Fibroblast of the aortic adventitia (primary cell): ENCODE measurements at regions not wholly inside any gene's neighbourhood (a gene's known extent, or its start where the extent isn't known, plus 50 kb on each side); places are given as distances from the start of the nearest gene placed in this dataset.

ENCODE experiments used
- DNase-seq: peaks from one replicate; pipeline ENCODE4 v3.0.0-alpha.2; 2010; ENCODE audit warnings: low read depth
- H3K4me3 ChIP-seq: 2 replicates; pipeline ENCODE4 v1.5.1; 2011; ENCODE audit warnings: low read depth, mild to moderate bottlenecking, control low read depth, low read length, moderate library complexity
- TF ChIP-seq, protein P1 (sequence below): IDR thresholded peaks from 2 replicates; pipeline ENCODE4 v1.5.1; 2011; ENCODE audit warnings: mild to moderate bottlenecking, low read length, control low read depth, inconsistent platforms; ENCODE audit not compliant: insufficient read depth

DNA sequence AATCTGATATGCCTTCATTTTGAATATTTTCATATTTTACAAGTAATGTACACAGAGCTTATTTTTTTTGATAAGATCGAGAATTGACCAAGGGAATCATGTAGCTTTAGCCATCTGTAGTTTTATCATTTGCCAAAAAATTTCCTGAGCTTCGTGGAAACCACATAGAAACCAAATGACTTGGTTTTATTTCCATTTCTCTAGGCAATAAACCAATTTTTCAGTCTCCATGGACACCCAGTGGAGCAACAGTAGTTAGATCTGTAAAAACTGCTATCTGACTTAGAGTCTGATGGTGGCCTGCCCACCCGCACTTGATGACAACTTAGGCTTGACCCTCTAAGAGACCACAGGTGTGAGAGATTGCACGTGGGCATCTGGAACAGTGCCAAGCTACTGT, 127.8 kb upstream of the CDK6 start:
- TF ChIP-seq, protein P1, sequence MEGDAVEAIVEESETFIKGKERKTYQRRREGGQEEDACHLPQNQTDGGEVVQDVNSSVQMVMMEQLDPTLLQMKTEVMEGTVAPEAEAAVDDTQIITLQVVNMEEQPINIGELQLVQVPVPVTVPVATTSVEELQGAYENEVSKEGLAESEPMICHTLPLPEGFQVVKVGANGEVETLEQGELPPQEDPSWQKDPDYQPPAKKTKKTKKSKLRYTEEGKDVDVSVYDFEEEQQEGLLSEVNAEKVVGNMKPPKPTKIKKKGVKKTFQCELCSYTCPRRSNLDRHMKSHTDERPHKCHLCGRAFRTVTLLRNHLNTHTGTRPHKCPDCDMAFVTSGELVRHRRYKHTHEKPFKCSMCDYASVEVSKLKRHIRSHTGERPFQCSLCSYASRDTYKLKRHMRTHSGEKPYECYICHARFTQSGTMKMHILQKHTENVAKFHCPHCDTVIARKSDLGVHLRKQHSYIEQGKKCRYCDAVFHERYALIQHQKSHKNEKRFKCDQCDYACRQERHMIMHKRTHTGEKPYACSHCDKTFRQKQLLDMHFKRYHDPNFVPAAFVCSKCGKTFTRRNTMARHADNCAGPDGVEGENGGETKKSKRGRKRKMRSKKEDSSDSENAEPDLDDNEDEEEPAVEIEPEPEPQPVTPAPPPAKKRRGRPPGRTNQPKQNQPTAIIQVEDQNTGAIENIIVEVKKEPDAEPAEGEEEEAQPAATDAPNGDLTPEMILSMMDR, result no peak
- DNase-seq, result no peak

DNA sequence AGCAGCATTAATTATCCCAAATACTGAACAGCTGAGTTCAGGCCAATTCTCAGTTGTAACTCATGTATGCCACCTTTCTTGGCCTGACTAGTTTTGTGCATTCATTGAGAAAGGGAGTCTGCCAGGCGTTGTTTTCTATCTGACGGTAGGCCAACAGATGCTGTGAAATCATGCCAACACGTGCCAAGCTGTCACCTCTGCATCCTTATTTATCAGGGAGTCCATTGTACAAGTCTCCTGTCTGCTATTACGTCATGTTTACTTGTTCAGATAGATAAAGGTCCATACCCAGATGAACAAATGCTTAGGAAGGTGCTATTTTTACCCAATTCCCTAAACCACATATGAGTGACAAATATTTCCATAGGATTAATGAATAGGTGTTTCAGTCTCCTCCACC, 127.2 kb upstream of the CDK6 start:
- no peak overlapping the region for H3K4me3 ChIP-seq

More for the DNA sequence above, 127.8 kb upstream of the CDK6 start:
- no peak overlapping the region for H3K4me3 ChIP-seq

DNA sequence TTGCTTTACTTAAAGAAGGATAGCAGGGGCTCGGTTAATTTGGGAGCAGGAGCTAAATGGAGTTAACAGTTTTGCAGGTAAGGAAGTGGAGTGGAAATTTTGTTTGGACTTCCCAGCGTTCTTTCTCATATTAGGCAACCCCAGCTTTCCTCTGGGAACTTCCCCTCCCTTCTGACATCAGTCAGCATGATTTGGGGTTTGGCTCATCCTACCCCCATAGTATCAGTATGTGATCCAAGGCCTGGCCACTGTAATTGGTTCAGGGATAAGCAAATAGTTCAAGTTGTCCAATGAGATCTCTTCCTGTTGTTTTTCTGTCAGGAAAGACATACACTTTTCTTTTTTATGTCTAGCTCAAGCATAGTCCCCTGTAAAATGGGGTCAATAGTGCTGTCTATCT, 125.6 kb upstream of the CDK6 start:
- TF ChIP-seq, protein P1, result no peak
- H3K4me3 ChIP-seq, result no peak overlapping the region
- DNase-seq, result no peak

More for the DNA sequence above, 127.2 kb upstream of the CDK6 start:
- no peak for DNase-seq
- TF ChIP-seq, protein P1, result no peak

DNA sequence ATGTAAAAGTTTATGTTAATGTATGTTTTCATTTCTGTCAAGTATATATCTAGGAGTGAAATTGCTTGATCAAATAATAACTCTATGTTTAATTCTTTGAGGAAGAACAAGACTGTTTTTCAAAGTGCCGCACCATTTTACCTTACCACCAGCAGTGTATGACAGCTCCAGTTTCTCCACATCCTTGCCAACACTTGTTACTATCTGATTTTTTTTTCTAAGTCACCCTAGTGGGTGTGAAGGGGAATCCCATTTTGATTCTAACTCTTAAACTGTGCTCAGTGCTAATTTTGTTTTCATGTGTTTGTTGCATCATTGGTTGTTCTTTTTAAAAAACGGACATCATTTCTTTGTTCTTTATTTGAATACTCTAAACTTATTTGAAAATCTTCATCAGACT, 120.2 kb upstream of the CDK6 start:
- DNase-seq, result no peak
- TF ChIP-seq, protein P1, result no peak
- H3K4me3 ChIP-seq, result no peak overlapping the region

DNA sequence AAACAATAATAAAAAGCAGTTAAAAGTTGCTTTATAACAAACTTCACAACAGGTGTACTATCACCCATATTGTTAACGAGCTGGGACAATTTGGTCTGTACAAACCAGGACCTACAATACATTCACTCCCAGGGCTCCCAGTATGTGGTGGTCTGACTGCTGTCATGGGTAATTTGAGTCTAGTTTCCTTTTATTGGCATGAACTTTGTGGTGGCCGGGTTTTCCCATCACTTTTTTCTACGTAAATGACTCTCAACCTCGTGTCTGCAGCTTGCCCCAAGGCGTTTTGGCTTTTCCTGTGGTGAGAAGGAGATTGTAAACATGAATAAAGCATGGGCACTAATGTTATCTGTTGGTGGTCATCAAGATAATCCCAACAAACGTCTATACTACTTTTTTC, 118.7 kb upstream of the CDK6 start:
- TF ChIP-seq, protein P1, result no peak
- no peak overlapping the region for H3K4me3 ChIP-seq
- no peak for DNase-seq

DNA sequence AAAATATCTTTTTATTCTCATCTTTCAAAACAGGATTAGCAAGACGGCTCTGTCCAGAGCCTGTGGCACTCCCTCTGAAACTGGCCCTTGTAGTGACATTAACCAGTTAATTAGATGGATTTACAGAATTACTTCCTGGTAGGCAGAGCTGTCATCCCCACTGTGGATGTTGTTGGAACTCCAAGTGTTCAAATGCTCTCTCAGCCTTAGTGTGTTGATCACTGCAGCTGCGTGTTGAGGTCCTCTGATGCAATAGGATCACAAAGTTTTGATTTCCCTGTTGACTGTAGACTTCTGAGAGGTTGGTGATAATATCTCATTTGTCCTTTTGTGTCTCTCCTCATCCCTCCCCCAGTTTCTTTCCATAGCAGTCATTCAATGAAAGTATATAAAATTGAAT, 117.3 kb upstream of the CDK6 start:
- no peak for DNase-seq

DNA sequence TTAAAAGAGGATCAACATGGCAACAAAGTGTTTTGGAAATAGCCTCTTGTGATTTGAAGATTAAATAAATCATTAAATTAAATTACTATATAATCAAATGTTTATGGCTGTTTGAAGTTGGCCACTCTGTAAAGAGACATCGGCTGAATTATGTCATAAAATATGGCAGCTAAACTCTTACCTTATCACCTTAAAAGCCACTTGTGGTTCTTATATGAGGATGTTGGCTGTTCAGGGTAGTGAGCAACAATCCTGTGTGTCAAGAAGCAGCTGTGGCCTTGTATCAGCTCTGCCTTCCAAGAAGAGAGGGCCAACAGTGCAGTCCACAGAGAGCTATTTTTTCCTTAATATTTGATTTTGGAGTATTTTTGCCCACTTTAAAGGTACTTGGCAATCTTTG, 113.4 kb upstream of the CDK6 start:
- no peak for DNase-seq
- H3K4me3 ChIP-seq, result no peak overlapping the region
- TF ChIP-seq, protein P1, result no peak

More for the DNA sequence above, 117.3 kb upstream of the CDK6 start:
- no peak overlapping the region for H3K4me3 ChIP-seq
- TF ChIP-seq, protein P1, result no peak
